B cell (primary cell): ENCODE measurements at regions not wholly inside any gene's neighbourhood (a gene's known extent, or its start where the extent isn't known, plus 50 kb on each side); places are given as distances from the start of the nearest gene placed in this dataset.

Experiments used
- EZH2 ChIP-seq: IDR thresholded peaks from 2 replicates; pipeline ENCODE4 v1.6.1; 2012; ENCODE audit warnings: borderline replicate concordance, low read depth, mild to moderate bottlenecking, moderate library complexity, low read length; ENCODE audit not compliant: insufficient read depth, poor library complexity, severe bottlenecking
- TF ChIP-seq, protein P1 (sequence below): fragments of 200-600 bp; IDR thresholded peaks from one replicate; pipeline ENCODE4 v1.8.0; 2022; ENCODE audit warnings: antibody characterized with exemption, mild to moderate bottlenecking

DNA sequence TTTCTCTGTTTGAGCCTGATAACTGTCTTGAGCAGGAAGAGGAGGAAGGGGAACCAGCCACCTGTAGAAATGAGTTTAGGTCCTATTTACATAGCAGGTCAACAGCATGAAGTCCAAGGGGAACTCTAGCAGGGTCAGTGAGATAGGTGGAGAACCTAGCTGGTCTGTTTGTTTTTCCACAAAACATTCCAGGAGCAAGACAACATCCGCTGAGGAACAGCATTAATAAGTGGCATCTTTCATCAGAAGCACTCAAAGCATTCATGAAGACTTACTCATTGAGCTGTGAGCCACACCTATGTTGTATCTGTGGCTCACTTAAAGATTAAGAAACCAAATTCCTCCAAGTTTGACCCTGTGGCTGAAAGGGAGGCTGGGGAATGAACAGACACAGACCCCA lies 115.9 kb downstream of the ACTBL2 start:
- TF ChIP-seq, protein P1, sequence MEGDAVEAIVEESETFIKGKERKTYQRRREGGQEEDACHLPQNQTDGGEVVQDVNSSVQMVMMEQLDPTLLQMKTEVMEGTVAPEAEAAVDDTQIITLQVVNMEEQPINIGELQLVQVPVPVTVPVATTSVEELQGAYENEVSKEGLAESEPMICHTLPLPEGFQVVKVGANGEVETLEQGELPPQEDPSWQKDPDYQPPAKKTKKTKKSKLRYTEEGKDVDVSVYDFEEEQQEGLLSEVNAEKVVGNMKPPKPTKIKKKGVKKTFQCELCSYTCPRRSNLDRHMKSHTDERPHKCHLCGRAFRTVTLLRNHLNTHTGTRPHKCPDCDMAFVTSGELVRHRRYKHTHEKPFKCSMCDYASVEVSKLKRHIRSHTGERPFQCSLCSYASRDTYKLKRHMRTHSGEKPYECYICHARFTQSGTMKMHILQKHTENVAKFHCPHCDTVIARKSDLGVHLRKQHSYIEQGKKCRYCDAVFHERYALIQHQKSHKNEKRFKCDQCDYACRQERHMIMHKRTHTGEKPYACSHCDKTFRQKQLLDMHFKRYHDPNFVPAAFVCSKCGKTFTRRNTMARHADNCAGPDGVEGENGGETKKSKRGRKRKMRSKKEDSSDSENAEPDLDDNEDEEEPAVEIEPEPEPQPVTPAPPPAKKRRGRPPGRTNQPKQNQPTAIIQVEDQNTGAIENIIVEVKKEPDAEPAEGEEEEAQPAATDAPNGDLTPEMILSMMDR = no peak
- no peak for TF ChIP-seq EZH2
